ENCODE measurements at regions not wholly inside any gene's neighbourhood (a gene's known extent, or its start where the extent isn't known, plus 50 kb on each side); places are given as distances from the start of the nearest gene placed in this dataset.

DNA sequence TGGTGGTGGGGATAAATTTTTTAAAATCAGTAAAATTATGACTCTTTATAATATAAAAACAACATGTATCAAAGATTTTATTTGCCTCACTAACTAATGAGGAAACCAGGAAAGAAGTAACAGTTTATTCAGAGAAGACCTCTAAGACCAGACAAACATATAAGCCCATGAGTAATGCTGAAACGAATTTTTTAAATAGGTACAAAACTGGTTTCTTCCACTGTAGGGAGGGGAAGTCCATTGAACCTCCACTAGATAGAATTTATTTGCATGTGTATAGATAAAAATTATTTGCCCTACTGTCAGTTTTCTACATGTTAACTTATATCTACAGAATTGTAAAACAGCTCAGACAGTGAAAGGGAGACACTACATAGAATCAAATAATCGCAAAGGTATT, 86.8 kb downstream of the ZC3H11B start:
- TF ChIP-seq, protein P1, sequence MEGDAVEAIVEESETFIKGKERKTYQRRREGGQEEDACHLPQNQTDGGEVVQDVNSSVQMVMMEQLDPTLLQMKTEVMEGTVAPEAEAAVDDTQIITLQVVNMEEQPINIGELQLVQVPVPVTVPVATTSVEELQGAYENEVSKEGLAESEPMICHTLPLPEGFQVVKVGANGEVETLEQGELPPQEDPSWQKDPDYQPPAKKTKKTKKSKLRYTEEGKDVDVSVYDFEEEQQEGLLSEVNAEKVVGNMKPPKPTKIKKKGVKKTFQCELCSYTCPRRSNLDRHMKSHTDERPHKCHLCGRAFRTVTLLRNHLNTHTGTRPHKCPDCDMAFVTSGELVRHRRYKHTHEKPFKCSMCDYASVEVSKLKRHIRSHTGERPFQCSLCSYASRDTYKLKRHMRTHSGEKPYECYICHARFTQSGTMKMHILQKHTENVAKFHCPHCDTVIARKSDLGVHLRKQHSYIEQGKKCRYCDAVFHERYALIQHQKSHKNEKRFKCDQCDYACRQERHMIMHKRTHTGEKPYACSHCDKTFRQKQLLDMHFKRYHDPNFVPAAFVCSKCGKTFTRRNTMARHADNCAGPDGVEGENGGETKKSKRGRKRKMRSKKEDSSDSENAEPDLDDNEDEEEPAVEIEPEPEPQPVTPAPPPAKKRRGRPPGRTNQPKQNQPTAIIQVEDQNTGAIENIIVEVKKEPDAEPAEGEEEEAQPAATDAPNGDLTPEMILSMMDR (IDR thresholded peaks at IDR 0.05; ENCODE audit: low read depth, low read length, missing control alignments) = no peak
- no peak for DNase-seq (ENCODE audit: low read depth)
- H3K4me3 ChIP-seq (ENCODE audit: low read depth, low read length) = no peak overlapping the region

DNA sequence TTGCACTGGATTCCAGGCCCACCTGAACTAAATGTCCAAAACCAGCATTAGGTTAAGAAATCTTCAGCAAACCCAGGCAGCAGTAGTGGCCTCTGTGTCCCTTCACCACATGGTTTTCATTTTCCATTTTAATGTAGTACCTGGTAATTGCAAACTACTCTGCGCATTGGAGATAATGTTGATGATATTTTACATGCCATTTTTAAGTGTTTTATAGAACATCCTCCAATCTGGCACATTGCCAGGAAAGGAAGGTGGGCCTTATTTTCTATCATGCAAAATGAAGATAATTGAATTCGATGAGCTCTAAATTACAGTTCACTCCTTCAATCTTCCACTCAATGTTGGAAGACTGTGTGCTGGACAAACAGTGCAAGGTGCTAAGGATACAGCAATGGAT, 89.5 kb downstream of the ZC3H11B start:
- no peak for DNase-seq (ENCODE audit: low read depth)
- TF ChIP-seq, protein P1 (IDR thresholded peaks at IDR 0.05; ENCODE audit: low read depth, low read length, missing control alignments) = no peak
- H3K4me3 ChIP-seq (ENCODE audit: low read depth, low read length) = no peak overlapping the region

DNA sequence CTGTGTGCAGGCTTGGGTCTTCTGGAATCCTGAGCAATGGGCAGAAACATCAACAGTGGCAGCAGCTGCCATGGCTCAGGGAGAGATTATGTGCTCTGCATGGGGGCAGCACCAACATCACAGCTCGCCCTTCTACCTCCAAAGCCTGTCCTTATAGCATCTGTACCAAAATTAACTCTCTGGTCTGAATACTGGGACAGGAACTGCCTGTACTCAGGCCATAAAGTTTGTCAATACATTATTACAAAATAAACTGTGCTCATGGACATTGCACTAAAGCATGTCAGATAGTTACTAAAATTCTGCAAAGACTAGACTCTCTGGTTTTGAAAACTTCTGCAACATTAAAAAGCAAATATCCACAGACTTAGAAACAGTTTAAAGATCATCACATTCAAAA, 91.6 kb downstream of the ZC3H11B start:
- no peak for DNase-seq (ENCODE audit: low read depth)
- H3K4me3 ChIP-seq (ENCODE audit: low read depth, low read length) = no peak overlapping the region
- TF ChIP-seq, protein P1 (IDR thresholded peaks at IDR 0.05; ENCODE audit: low read depth, low read length, missing control alignments) = no peak

DNA sequence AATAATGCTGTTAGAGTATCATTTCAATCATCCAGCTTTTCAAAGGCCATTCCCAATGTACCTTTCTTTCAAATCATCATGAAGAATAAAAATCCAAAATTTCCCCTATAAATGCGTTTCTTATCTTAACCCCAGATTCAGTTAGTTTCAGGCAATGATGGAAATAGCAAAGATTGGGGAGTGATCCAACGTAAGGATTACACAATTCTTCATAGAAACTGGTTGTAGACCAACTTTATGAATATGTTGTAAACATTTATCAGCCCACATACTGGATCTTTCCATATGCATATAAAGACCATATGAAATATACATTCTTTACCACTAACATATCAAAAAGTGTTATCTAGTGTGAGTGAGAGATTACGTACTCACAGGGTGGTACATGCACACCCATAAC, 92.7 kb downstream of the ZC3H11B start:
- no peak overlapping the region for H3K4me3 ChIP-seq (ENCODE audit: low read depth, low read length)
- no peak for DNase-seq (ENCODE audit: low read depth)
- TF ChIP-seq, protein P1 (IDR thresholded peaks at IDR 0.05; ENCODE audit: low read depth, low read length, missing control alignments) = no peak

DNA sequence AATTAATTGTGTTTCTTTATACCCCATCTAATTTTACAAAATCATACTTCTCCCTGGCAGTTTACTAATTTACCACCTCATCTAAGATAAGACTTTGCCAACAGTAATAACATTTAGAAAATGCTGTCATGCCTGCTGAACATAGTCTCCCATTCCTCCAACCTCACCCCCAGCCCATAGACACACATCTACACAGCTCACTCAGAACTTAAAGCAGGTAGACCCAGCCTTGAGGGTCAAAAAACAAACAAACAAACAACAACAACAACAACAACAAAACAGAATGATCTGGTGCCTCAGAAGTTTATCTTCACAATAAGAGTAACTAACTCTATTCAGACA, 94.0 kb downstream of the ZC3H11B start:
- TF ChIP-seq, protein P1 (IDR thresholded peaks at IDR 0.05; ENCODE audit: low read depth, low read length, missing control alignments) = no peak
- DNase-seq (ENCODE audit: low read depth) = no peak
- no peak overlapping the region for H3K4me3 ChIP-seq (ENCODE audit: low read depth, low read length)

DNA sequence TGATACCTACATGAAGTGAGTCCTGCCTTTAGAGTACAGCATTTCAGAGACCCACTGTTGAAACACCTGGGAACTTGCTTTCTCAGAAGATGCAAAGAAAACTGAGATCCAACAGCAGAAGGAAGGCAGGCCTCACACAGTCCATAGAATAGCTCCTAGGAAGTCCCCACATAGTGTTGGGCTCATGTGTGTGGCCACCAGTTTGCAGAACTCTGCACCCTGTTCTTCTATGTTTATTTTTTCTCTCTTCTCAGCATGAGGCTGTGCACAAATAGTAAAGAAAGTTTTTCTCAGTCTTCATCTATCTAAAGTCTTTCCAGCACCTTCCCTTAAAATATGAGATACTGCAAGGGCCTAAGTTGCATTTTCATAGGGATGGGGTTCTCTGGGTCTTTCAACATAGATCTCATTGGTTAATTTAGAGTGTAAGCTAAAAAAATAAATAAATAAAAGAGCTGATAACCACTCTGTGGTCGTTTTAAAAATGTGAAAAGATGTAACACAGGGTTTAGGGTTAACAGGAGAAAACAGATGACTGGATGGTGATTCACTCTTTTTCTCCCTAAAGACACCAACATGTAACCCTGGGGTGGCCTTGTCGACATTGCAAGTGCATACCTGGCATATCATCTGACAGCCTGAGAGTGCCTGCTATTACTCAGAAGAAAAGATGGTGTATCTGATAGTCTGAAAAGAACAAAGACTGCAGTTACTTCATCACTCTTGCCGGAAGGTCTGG, 94.6 kb downstream of the ZC3H11B start:
- TF ChIP-seq, protein P1 (IDR thresholded peaks at IDR 0.05; ENCODE audit: low read depth, low read length, missing control alignments) = no peak
- no peak for DNase-seq (ENCODE audit: low read depth)
- H3K4me3 ChIP-seq (ENCODE audit: low read depth, low read length) = no peak overlapping the region

DNA sequence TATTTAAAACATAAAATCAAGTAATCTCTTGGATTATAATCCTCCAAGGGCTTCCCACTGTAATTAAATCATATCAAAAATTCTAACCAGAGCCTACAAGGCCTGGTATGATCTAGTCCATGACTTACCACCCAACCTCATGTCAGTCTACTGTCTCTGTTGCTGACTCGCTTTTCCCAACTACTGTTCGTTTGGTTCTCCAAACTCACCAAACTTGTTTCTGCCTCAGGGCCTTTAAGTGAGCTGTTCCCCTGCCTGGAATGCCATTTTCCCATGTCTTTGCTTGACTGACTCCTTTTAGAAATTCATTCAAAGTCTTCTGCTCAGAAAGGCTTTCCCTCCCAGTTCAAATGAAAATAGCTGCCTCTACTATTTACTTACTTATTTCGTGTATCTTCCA, 95.9 kb downstream of the ZC3H11B start:
- no peak overlapping the region for H3K4me3 ChIP-seq (ENCODE audit: low read depth, low read length)
- TF ChIP-seq, protein P1 (IDR thresholded peaks at IDR 0.05; ENCODE audit: low read depth, low read length, missing control alignments) = no peak
- DNase-seq (ENCODE audit: low read depth) = no peak
